GM18909 (cell line): ENCODE measurements at regions not wholly inside any gene's neighbourhood (a gene's known extent, or its start where the extent isn't known, plus 50 kb on each side); places are given as distances from the start of the nearest gene placed in this dataset.

Experiments
- ATAC-seq: cut with Tn5 transposase; IDR thresholded peaks from one replicate; pipeline ENCODE4 v1.9.1; 2021; ENCODE audit warnings: mild to moderate bottlenecking; ENCODE audit not compliant: unreplicated experiment, poor library complexity

DNA sequence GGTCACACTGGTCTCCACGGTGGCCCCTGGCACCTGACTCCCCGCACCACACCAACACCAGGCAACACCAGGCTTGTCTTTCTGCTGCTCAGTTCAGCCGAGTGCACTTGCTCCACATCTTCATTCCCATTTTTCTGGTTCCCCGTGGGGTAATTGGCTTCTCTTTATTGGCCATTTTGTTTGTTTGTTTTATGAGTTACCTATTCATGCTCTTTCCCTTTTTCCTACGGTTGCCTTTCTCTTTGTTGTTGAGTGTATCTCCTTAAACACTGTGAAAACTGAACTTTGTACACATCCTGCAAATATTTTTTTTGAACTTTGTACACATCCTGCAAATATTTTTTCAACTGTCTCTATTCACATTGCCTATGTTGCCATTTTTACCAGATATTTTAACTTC is 834.0 kb downstream of the BRD1 start:
- no peak for ATAC-seq

DNA sequence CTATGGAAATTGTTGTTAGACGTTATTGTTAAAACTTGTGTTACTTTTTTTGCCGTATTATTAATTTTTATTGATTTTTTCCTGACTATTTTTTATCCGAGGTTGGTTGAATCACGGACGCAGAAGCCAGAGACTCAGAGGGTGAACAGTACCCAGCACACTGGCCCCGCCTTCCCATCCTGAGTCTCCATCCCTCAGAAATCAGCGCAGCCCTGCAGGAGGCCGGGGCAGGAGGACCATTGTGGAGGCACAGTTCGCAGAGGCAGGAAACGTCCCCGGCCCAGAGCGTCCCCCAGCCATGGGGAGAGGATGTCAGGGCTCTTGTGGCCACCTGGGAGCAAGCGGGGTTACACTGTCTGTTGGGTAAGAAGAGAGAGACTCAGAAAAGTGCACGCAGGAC is 843.0 kb downstream of the BRD1 start:
- no peak for ATAC-seq

DNA sequence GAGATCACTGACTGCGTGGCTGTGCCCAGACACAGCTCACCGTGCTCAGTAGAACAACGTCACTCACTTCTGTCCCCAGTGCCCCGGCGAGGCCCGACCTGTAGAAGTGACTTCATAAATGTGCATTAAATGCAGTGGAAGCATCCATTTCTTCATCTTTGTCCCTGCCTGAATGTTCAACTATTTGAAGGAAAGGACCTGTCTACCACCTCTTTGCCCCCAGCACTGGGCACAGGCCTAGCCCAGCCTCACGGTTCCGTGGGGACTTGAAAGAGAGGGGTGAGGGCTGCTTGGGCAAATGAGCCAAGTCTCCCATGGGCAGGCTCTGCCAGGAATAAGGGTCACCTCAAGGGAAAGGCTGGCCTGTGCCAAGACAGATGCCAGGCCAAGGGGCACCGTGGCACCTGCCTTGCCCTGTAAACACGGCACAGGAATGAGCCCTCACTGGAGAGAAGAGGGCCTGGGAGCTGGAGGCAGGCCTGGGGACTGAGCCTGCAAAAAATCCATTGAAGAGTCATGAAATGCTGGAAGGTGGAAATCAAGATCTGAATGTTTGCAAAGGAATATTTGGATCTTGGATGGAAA is 845.3 kb downstream of the BRD1 start:
- no peak for ATAC-seq

DNA sequence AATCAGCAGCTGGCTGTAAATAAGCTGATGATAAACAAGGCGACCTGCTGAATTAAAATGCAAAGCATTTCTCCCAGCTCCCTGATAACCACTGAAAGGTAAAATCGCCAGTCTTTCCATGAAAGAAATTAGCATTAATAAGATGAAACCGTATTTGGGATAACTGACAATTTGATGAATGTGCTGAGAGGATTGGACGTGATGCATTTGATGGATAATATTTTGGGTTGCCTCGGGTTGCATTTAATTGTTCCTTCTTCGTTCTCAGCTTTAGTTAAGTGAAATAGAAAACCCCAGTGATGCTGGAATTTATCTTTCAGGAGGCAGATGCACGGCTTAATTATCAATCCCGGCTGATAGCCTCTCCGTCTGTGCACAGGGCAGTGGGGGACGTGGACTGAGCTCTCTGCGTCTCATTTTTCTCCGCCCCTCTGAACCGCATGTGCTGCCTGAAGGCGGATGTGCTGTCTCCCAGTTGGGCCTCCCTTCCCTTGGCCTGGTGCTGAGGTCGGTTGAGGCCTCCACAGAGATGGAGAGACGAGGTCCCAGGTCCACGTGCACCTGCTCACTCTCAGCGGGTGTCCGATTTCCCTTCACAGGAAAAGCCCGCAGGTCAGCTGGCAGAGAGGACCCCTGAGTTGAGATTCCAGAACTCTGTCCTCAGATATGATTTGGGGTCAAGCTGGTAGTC is 846.2 kb downstream of the BRD1 start:
- no peak for ATAC-seq

DNA sequence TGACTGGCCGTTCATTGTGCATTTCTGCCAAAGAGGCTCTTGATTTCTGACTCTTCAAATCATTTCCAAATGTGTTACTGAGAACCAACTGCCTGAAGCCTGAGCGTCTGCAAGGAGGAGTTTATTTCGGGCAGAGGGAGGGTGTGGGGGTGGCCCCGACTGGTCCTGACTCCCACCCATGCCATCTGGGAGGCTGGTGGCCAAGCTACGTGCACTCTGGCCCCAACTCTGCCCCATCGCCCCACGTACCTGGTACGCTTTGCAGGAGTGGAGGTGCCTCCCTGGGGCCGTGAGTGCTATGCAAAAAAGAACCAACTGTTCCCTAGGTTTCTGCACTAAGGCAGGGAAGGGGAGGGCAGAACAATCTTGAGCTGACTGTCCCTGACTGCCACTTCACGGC is 846.8 kb downstream of the BRD1 start:
- no peak for ATAC-seq

DNA sequence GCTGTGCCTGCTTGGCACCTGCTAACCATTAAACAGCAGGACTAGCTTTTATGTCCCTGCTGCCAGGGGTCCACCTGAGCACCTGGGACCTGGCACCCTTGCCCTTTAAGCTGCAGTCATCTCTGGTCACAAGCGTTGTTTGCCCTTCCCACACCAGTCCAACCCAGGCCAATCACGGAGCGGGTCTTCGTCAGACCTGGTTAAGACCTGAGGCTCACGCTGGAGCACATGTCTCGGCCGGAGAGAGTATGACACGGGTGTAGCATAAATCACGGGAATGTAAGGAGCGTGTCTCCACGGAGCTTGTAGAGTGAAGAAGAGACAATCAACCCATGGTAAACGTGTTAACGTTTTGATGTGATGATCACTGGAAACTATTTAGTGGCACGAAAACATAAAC is 847.3 kb downstream of the BRD1 start:
- no peak for ATAC-seq

DNA sequence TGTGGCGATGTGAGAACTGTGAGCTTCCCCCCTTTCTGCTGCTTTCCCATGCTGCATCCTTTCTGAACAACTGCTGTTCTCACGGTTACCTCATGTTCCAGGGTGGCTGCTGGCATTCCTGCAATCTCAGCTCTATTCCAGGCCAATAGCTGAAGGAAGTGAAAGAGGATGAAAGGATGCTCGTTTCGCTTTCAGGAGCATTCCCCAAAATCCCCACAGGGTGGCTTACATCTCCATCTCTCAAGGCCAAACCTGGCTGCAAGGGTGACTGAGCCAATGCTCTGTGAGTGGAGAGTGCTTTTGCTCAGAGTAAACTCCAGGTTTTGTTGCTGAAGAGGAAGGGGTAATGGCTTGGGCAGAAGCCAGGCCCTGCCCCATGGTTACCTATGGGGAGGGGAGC is 848.2 kb downstream of the BRD1 start:
- ATAC-seq: no peak

DNA sequence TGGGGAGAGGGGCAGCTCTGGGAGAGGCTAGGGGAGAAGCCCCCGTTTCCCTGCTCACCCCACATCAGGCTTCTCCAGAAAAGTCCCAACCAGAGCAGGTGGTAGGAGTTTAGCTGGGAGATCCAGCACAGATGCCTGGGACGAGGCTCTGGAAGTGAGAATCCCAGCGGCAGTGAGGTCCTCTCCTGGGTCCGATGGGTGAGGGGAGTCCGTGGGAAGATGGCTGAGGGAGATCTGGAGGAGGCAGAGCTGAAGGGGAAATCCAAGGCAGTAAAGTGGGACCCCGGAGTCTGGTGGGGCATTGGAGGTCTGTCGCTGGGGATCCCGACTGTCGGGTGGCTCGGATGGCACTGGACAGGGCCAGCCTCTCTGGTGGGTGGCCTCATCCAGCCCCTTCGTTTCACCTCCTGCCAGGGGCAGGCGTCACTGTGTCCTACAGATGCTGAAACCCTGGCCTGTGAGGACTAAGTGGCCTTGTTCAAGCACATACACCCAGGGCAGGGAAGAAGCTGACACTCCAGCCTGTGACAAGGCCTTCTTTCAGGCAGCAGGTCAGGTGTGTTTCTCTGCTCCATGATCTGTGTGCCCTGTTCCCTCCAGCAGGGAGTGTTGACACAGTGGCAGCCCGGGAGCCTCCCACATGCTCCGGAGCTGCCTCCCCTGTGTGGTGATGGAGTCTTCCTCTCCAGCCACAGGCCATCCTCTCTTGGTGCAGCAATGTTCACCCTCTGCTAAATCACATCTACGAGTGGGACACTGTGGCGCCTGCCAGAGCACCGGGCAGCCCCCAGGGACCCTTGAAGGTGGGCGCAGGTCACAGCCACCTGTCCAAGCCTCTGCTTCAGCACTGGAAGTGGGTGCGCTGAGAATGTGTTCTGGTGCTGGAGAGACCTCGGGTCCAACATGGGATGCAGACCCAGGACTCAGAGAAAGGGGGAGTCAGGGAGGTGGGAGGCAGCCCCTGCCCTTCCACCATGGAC is 850.8 kb downstream of the BRD1 start:
- no peak for ATAC-seq

DNA sequence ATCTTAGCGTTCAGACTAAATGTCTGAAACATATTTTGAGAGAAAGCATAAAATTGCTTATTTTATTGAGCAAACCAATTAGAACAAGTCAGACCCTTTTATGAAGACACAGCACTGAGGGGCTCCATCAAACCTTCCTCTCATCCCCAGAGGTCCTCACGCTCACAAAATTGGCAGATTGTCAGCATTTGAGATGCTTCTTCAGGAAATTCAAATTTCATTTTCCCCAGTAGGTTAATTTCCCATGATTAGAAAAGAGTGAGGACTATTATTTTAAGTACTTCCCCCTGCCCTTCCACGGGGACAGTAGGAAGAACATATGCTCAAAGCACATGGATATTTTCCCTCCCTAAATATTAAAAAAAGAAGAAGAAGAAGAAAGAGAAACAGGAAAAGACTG is 851.8 kb downstream of the BRD1 start:
- ATAC-seq: no peak

DNA sequence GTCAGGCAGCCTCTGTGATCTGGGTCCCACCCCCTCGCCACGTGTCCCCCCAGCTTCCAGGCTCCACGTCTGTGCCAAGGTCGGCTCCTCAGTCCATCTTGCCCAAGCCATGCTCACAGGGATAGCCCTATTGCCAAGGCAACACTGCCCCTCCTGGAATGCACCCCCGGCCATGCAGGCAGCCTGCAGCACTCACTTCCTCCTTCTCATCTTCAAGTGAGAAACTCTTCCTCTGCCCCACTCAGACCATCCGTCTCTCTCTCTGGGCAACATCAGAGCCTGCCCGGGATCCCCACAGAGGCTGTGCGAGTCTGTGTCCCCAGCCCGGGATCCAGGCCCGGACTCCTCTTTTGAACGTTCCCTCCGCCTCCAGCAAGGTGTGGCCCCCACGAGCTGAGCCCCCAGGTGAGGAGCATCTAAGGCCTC is 852.3 kb downstream of the BRD1 start:
- no peak for ATAC-seq

DNA sequence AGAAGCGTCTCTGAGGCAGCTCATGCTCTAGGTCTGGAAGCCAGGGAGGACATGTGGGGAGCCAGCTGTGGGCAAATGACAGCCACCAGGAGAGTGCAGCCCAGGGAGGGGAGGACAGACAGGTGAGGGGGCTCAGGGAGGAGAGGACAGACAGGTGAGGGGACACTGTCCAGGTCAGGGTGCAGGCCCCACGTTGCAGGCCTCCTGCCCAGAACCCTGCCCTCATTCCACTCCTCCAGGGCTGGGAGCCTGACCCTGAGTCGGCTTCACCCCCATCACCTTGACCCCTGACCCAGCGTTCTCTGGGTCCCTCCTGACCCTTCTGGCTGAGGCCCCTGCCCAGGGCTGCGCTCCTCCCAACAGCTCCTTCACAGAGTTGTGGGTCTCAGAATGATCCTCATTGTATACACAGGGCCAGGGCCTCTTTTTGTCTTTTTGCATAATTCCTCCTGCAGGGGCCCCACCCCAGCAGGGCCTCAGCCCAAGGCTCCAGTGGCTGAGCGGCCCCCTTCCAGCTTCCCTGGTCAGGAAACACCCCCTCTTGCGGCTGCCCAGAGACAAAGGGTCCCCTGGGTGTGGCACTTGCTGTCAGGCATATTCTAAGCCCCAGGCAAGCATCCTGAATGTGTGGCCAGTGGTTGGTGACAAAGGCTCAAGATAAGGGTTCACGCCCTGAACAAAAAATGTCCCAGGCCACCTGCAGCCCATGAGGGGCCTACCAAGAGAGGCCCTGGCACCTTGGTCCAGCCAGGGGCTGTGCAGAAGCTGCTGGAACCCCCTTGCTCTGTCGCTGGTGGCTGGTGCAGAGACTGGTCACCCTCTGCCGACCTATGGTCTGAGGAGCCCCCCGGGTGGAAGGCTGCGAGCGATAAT is 853.0 kb downstream of the BRD1 start:
- ATAC-seq: no peak

DNA sequence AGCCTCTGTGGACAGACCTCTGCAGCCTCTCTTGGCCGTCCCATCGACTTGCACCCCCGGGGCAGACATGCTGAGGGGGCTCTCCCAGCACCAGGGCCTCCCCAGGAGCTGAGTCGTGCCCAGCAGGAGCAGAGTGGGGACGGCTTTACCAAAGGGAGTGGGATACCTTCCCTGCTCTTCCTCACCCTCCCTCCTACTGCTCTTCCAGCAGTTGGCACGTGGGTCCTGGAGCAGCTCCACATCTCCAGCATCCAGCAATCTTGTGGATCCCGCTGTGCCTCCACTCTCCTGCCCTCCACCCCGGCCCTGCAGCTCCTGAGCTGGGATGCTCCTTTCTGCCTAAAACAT is 854.0 kb downstream of the BRD1 start:
- ATAC-seq: no peak

DNA sequence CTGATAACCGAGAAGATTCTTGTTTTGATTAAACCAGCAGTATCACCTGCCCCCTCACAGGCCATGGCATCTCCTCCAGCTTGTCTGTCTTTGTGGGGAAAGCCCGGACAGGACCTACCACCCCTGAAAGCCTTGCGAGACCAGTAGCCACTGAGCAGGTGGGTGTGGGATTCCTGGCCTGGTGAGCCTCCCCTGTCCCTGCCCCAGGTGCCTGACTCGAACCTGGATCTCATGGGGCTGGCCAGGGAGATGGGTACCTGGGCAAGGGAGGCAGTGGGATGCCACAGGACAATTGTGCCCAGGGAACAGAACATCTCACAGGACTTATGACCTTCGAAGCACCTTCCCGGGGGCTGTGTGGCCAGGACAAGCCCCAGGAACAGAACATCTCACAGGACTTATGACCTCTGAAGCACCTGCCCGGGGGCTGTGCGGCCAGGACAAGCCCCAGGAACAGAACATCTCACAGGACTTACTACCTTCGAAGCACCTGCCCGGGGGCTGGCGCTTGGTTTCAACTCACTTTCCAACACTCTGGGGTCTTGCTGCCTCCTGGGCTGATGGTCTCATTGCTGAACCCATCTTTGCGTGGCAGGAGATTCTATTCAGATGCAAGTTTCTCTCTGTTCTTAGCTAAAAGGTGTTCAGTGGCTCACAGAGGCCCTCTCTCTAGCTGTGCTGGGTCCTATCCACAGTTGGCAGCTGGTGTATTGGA is 854.5 kb downstream of the BRD1 start:
- ATAC-seq: no peak

DNA sequence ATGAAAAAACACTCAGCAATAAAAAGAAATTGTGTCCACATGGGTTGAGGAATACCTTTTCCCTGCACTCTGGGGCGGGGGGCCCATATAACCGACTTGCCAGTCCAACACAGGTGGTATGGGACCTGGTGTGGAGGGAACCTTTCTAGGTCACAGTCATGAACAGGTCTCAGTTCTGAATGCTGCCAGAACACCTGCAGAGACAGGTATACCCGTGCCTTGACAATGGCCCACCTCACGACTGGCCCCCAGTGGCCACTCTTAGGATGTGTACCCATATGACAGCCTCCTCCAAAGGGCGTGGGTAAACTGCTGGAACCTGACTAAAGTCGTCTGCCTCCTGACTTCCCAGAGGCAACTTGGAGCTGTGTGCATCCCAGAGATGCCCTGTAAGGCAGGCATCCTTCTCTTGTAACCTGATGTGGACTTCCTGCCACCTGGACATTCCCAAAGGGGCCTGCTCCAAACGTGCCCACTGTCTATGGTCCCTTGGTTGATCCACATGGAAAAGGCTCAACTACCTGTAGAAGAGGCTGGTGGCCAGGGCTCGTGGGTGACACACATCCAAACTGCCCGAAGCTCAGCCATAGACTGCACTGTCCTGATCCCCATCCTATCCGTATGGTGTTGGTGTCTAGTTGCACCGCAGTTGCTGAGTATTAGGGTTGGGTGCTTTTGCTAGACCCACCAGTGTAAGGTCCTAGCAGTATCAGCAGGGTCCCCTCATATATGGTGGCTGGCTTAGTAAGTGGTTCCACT is 859.3 kb downstream of the BRD1 start:
- no peak for ATAC-seq

DNA sequence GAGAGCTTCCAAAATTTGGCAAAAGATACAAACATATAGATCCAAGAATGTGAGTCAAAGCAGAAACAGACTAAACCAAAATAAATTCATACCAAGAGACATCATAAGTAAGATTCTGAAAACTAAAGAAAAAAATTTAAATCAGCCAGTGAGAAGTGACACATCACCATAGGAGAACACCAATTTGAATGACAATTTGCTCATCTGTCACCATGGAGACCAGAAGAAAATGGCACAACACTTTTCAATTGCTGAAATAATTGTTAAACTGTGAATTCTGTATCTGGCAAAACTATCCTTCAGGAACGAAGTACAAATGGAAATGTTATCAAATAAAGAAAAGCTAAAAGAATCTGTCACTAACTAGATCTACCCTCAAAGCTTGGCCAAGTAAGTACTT is 864.3 kb downstream of the BRD1 start:
- no peak for ATAC-seq

DNA sequence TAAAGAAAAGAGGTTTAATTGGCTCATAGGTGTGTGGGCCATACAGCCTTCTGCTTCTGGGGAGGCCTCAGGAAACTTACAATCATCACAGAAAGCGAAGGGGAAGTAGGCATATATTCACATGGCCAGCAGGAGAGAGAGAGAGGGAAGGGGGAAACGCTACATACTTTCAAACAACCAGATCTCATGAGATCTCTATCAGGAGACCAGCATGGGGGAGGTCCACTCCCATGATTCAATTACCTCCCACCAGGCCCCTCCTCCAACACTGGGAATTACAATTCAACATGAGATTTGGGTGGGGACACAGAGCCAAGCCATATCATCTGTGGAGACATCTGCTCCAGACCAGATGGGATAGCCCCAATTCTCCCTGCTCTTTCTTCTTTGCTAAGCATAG is 866.0 kb downstream of the BRD1 start:
- no peak for ATAC-seq

DNA sequence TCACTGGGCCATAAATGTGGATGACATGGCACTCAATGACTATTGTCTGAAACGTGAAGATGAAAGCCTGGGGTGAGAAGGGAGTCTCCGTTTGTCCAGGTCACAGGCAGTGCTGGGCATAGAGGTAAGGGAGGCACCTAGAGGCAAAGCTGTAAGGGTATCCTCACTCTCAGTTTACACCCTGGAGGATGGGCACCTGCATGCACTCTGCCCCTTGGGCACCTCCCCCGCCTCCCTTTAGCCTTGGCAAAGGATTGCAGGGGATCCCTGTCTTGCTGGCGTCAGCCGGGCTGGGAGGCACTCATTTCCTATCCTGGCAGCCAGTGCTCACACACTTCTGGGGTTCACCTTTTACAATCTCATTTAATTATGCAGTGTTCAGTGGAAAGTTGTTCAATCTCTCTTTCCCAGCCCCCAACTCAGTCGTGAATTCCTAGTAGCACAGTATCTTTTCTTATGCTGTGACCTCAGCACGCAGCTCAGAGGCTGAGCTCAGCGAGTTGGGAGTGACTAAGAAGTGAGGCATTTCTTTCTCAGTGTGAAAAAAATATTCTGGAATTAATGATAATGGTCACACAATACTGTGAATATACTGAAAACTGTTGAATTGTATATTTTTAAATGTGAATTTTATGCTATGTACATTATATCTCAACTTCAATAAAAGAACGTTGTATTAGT is 866.6 kb downstream of the BRD1 start:
- ATAC-seq: no peak

DNA sequence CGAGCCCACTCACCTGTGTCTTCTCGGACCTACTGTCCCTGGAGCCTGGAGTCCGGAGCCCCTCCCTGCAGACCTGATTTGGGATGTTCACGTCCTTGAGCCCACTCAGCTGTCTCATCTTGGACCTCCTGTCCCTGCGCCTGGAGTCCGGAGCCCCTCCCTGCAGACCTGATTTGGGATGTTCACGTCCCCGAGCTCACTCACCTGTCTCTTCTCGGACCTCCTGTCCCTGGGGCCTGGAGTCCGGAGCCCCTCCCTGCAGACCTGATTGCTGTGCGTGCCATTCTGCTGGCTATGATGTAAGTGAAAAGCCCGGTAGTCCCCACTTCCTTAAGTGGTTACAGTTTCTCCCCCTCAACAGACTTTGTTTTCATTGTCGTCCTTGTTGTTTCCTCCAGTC is 867.1 kb downstream of the BRD1 start:
- no peak for ATAC-seq

DNA sequence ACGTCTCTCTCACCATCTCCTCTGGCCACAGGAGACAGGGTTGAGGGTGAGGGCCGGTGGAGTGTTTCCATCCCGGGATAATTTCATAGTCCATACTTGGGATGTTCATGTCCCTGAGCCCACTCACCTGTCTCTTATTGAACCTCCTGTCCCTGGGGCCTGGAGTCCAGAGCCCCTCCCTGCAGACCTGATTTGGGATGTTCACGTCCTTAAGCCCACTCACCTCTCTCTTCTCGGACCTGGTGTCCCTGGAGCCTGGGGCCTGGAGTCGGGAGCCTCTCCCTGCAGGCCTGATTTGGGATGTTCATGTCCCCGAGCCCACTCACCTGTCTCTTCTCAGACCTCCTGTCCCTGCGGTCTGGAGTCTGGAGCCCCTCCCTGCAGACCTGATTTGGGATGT is 868.2 kb downstream of the BRD1 start:
- no peak for ATAC-seq
